Neural cell (in vitro differentiated cells): ENCODE measurements at regions not wholly inside any gene's neighbourhood (a gene's known extent, or its start where the extent isn't known, plus 50 kb on each side); places are given as distances from the start of the nearest gene placed in this dataset.

Experiments used
- EP300 ChIP-seq: fragments of 450-650 bp; conservative IDR thresholded peaks from 2 replicates; pipeline ENCODE4 v1.6.1; 2014; ENCODE audit warnings: antibody characterized with exemption, mild to moderate bottlenecking, moderate library complexity; ENCODE audit not compliant: poor library complexity, severe bottlenecking
- RAD21 ChIP-seq: fragments of 450-650 bp; conservative IDR thresholded peaks from 2 replicates; pipeline ENCODE4 v1.6.1; 2014; ENCODE audit warnings: antibody characterized with exemption, mild to moderate bottlenecking, moderate library complexity
- TF ChIP-seq, protein P1 (sequence below): fragments of 450-650 bp; IDR thresholded peaks from 2 replicates; pipeline ENCODE4 v1.5.1; 2014; ENCODE audit warnings: antibody characterized with exemption, mild to moderate bottlenecking, moderate library complexity; ENCODE audit not compliant: poor library complexity, severe bottlenecking

DNA sequence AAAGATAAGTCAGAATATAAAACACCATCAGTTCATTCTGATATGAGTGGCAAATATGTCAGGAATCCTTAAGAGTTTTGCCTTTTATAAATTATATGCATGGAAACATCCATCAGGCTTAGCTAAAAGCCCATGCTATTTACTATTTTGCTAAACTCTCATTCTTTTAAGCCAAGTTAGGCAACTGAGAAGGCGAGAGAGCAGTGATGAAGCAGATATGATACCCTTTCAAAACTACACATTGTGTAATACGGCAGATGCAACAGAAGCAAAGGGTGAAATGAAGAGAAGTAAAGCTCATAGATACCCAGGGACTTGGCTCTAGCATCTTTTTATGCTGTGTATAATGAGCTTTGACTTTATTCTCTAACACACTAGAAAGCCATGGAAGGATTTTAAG lies 95.8 kb downstream of the SLIT2 start:
- TF ChIP-seq RAD21, result no peak
- TF ChIP-seq, protein P1, sequence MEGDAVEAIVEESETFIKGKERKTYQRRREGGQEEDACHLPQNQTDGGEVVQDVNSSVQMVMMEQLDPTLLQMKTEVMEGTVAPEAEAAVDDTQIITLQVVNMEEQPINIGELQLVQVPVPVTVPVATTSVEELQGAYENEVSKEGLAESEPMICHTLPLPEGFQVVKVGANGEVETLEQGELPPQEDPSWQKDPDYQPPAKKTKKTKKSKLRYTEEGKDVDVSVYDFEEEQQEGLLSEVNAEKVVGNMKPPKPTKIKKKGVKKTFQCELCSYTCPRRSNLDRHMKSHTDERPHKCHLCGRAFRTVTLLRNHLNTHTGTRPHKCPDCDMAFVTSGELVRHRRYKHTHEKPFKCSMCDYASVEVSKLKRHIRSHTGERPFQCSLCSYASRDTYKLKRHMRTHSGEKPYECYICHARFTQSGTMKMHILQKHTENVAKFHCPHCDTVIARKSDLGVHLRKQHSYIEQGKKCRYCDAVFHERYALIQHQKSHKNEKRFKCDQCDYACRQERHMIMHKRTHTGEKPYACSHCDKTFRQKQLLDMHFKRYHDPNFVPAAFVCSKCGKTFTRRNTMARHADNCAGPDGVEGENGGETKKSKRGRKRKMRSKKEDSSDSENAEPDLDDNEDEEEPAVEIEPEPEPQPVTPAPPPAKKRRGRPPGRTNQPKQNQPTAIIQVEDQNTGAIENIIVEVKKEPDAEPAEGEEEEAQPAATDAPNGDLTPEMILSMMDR, result no peak
- no peak for TF ChIP-seq EP300
